HG02870 (cell line): ENCODE measurements at regions not wholly inside any gene's neighbourhood (a gene's known extent, or its start where the extent isn't known, plus 50 kb on each side); places are given as distances from the start of the nearest gene placed in this dataset.

Source experiments
- ATAC-seq: cut with Tn5 transposase; IDR thresholded peaks from one replicate; pipeline ENCODE4 v1.9.1; 2021; ENCODE audit warnings: mild to moderate bottlenecking, moderate library complexity; ENCODE audit not compliant: unreplicated experiment

GRCh38 chr7:22676385-22676784, 50.6 kb upstream of the IL6 start:
- peak; percentile 53 for ATAC-seq

- no peak for ATAC-seq
Observed at GRCh38 chr7:22675917-22676343, 51.1 kb upstream of the IL6 start.

- no peak for ATAC-seq
Observed at GRCh38 chr7:22675421-22675820, 51.6 kb upstream of the IL6 start.

- ATAC-seq, result no peak
Observed at GRCh38 chr7:22672846-22673680, 53.9 kb upstream of the IL6 start.

GRCh38 chr7:22671177-22671879, 55.7 kb upstream of the IL6 start:
- no peak for ATAC-seq

GRCh38 chr7:22670422-22670815, 56.6 kb upstream of the IL6 start:
- ATAC-seq, result no peak

- no peak for ATAC-seq
Observed at GRCh38 chr7:22669692-22670421, 57.1 kb upstream of the IL6 start.

- no peak for ATAC-seq
Observed at GRCh38 chr7:22668971-22669401, 58.0 kb upstream of the IL6 start.

- ATAC-seq, result no peak
Observed at GRCh38 chr7:22667562-22668239, 59.3 kb upstream of the IL6 start.

GRCh38 chr7:22667187-22667561, 59.8 kb upstream of the IL6 start:
- no peak for ATAC-seq

GRCh38 chr7:22666732-22667131, 60.3 kb upstream of the IL6 start:
- ATAC-seq, result no peak

GRCh38 chr7:22665923-22666322, 61.1 kb upstream of the IL6 start:
- ATAC-seq, result no peak

- no peak for ATAC-seq
Observed at GRCh38 chr7:22664988-22665798, 61.8 kb upstream of the IL6 start.

GRCh38 chr7:22663721-22664120, 63.3 kb upstream of the IL6 start:
- ATAC-seq, result no peak

- no peak for ATAC-seq
Observed at GRCh38 chr7:22663357-22663718, 63.7 kb upstream of the IL6 start.

GRCh38 chr7:22662556-22663356, 64.2 kb upstream of the IL6 start:
- no peak for ATAC-seq

- no peak for ATAC-seq
Observed at GRCh38 chr7:22662036-22662435, 65.0 kb upstream of the IL6 start.

- ATAC-seq, result no peak
Observed at GRCh38 chr7:22660732-22661131, 66.3 kb upstream of the IL6 start.

- ATAC-seq, result no peak
Observed at GRCh38 chr7:22660293-22660692, 66.7 kb upstream of the IL6 start.

GRCh38 chr7:22659741-22660140, 67.3 kb upstream of the IL6 start:
- no peak for ATAC-seq
